GM18517 (cell line): ENCODE measurements at regions not wholly inside any gene's neighbourhood (a gene's known extent, or its start where the extent isn't known, plus 50 kb on each side); places are given as distances from the start of the nearest gene placed in this dataset.
"Not testable (repeated sequence)": the region's sequence is repeated elsewhere in the genome, so short reads cannot be mapped to it uniquely, and the experiment has no call there.

Experiments
- ATAC-seq: cut with Tn5 transposase; IDR thresholded peaks from one replicate; pipeline ENCODE4 v1.9.1; 2021; ENCODE audit warnings: mild to moderate bottlenecking, moderate library complexity; ENCODE audit not compliant: unreplicated experiment

- no peak for ATAC-seq
These were observed 96.6 kb upstream of the IRAK1BP1 start for GRCh38 chr6:78770765-78771164.

- ATAC-seq, result no peak
These were observed 95.8 kb upstream of the IRAK1BP1 start for GRCh38 chr6:78771586-78771985.

- no peak for ATAC-seq
These were observed 86.3 kb upstream of the IRAK1BP1 start for GRCh38 chr6:78781001-78781400.

GRCh38 chr6:78783366-78783765 is 84.0 kb upstream of the IRAK1BP1 start:
- ATAC-seq, result not testable (repeated sequence)

GRCh38 chr6:78797270-78797669 is 70.1 kb upstream of the IRAK1BP1 start:
- no peak for ATAC-seq

- ATAC-seq, result no peak
These were observed 67.7 kb upstream of the IRAK1BP1 start for GRCh38 chr6:78799682-78800081.

GRCh38 chr6:78806792-78807191 is 60.6 kb upstream of the IRAK1BP1 start:
- not testable (repeated sequence) for ATAC-seq

- not testable (repeated sequence) for ATAC-seq
These were observed 59.5 kb upstream of the IRAK1BP1 start for GRCh38 chr6:78807655-78808355.

GRCh38 chr6:78808356-78808891 is 58.9 kb upstream of the IRAK1BP1 start:
- ATAC-seq, result no peak

GRCh38 chr6:78808933-78809332 is 58.4 kb upstream of the IRAK1BP1 start:
- ATAC-seq, result no peak

- no peak for ATAC-seq
These were observed 57.2 kb upstream of the IRAK1BP1 start for GRCh38 chr6:78810146-78810545.

- ATAC-seq, result no peak
These were observed 56.7 kb upstream of the IRAK1BP1 start for GRCh38 chr6:78810698-78811097.
